NCI-H146 (cell line): ENCODE measurements at regions not wholly inside any gene's neighbourhood (a gene's known extent, or its start where the extent isn't known, plus 50 kb on each side); places are given as distances from the start of the nearest gene placed in this dataset.

Experiments
- DNase-seq: peaks from one replicate; lab custom pipeline; 2025; lab: John Stamatoyannopoulos, UW

DNA sequence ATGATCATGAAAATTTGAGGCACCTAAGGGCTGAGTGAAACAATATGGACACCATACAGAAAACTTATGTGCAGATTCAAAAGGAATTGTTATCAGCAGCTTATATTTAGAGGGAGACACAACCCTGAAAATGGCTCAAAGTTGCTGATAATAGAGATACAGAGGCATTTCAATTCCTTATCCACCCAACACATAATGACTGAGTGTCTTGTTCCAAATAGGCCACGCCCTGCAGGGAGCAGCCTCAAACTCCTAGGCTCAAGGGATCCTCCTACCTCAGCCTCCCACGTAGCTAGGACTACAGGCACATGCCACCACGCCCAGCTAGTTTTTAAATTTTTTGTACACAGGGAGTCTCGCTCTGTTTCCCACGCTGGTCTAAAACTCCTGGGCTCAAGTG is 79.0 kb downstream of the LBH start:
- no peak for DNase-seq

GRCh38 chr2:30310955-30311354 is 79.6 kb downstream of the LBH start:
- DNase-seq: no peak

DNA sequence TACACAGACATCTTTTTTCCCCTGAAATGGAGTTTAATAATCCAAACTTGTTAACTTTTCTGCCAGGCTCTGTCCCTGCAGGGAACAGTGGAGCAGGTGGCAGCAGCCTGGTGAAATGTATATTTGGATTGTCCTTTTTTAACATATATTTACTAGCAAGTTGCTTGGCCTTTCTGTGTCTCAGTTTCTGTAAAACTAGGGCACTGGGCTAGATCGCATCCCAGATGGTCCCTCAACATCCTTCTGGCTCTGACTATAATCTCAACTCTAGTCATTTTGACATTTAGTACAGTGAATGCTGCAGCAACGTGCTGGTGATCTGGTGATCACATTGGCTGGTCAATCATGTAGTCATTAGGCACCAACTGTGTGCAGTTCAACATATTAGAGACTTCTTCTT is 80.4 kb downstream of the LBH start:
- DNase-seq: no peak

GRCh38 chr2:30312916-30313315 is 81.6 kb downstream of the LBH start:
- DNase-seq: no peak

DNA sequence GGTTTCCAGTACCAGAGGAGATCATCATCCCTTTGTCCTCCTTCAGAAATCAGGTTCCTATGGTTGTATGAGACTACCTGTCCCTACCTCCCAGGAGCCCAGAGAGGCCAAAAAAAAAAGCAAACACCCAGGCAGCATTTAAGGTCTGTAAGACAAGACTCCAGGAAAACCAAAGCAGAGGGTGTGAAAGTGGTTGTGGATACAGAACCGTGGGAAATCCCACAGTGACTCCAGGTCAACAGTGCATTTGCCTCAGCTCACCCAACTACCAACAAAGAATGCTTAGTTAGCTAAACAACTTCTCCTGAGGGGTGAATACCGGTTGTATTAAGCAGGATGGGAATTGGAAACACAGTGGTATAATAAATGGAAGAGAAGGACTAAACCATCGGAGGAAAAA is 83.6 kb downstream of the LBH start:
- no peak for DNase-seq

- no peak for DNase-seq
Measured at GRCh38 chr2:30315391-30316063, 84.2 kb downstream of the LBH start.

- no peak for DNase-seq
Measured at GRCh38 chr2:30316408-30316807, 85.1 kb downstream of the LBH start.

GRCh38 chr2:30318987-30319782 is 87.9 kb downstream of the LBH start:
- DNase-seq: no peak

DNA sequence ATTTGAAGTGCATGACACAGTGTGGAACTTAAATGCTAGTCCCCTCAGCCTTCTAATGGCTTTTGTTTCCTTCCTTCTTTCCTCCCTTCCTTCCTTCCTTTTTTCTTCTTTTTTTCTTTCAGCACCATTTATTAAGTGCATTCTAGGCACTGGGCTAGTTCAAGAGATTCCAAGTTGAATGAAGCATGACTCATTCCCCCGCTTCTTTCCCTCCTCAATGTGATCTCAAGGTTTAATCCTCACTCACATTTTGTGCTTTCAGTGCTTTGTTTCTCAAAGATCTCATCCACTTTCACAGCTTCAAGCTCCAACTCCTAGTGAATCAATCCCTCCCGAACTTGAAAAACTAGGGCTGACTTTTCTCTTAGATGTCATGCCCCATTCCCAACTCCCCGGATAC is 90.1 kb downstream of the LBH start:
- no peak for DNase-seq

GRCh38 chr2:30323499-30323898 is 92.2 kb downstream of the LBH start:
- no peak for DNase-seq

- no peak for DNase-seq
Measured at GRCh38 chr2:30324245-30324908, 93.0 kb downstream of the LBH start.

DNA sequence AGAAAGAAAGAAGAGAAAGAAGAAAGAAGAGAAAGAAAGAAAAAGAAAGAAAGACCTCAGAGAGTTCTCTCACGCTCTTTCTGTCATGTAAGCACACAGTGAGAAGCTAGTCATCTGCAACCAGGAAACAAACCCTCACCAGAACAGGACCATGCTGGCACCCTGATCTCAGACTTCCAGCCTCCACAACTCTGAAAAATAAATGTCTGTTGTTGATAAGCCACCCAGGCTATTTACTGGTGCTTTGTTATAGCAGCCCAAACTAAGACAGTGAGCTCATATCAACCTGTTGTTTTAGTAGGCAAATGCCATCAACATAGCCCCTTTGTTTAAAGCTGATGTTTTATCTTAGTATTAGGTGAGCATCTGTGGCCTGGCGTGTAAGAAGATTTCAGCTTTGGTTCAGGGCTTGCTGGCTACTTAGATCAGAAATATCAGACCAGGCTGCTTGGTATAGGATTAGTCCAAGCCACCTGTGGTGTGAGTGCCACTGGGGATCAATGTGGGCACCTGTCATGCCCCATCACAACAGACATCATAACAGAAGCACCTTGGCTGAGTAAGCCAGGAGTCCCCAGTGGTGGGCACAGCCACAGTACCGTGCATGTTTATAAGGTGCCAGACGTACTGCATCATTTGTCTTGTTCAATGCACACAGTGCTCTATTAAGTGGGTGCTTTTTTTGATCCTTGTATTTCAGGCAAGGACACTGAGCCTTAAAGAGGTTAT is 94.4 kb downstream of the LBH start:
- DNase-seq: no peak

GRCh38 chr2:30326497-30326896 is 95.2 kb downstream of the LBH start:
- no peak for DNase-seq

DNA sequence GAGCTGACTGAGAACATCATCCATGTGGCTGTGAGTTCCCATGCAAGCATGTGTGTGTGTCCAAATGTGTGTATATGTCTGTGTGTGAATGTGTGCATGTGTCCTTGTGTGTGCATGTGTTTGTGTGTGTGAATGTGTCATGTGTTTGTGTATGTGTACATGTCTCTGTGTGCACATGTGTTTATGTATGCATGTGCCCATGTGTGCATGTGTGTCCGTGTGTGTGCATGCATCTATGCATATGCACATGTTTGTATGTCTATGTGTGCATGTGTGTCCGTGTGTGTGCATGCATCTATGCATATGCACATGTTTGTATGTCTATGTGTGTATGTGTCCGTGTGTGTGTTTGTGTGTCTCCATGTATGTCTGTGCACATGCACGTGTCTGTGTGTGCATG is 99.7 kb downstream of the LBH start:
- DNase-seq: no peak

DNA sequence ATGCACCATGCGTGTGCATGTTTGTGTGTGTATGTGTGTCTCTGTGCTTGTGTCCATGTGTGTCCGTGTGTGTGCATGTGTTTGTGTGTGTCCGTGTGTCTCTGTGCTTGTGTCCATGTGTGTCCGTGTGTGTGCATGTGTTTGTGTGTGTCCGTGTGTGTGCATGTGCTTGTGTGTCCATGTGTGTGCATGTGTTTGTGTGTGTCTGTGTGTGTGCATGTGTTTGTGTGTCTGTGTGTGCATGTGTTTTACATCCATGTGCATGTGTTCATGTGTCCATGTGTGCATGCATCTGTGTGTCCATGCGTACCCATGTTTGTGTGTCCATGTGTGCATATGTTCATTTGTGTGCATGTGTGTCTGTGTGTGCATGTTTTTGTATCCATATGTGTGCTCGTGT is 100.5 kb downstream of the LBH start:
- no peak for DNase-seq

GRCh38 chr2:30332791-30333453 is 101.6 kb downstream of the LBH start:
- no peak for DNase-seq

DNA sequence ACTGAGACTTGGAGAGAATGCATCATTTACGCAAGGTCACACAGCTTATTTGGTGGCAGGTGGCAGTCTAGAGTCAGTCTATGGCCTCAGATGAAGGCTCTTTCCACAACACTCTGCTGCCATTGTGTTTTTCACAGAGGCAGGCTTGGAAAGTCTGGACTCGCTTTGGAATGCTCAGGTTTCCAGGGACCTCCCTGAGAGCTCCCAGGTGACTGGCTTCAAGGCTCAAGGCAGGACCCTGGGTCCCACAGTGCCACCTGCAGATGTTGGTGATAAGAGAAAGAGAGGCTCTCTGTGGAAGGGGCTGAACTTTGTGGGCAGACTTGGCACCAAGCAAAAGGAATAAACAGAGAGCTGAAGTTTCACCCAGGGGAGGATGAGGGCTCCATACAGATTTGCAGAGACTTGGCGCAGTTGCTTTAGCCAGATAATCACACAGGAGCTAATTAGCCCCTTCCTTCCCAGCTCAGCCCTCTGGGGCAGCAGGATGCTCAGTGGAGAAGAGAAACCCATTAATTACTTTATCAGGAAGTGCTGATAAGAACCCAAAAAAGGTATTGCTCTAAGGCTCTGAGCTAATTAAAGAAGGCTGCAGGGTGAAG is 103.5 kb downstream of the LBH start:
- DNase-seq: peak; percentile 37

DNA sequence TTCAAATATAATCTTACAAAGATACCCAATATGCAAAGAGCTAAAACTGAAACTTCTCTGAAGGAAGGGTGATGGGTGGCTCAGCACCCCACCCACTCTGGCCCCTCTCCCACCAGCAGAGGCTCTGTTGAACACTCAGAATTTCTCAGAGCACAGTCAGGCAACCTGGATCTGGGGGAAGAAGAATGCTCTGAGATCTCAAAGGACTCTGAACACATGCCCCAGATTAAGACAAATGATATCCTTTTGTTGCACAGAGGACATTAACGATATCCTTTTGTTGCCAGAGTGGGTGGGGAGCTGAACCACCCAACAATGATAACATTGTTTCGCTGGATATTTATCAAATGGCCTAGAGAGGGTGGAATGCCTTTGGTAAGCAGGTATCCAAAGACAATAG is 104.8 kb downstream of the LBH start:
- DNase-seq: no peak

- DNase-seq: no peak
Measured at GRCh38 chr2:30336978-30337841, 105.9 kb downstream of the LBH start.

- no peak for DNase-seq
Measured at GRCh38 chr2:30338475-30338874, 107.1 kb downstream of the LBH start.

GRCh38 chr2:30339071-30339470 is 107.7 kb downstream of the LBH start:
- no peak for DNase-seq
